ENCODE measurements at regions not wholly inside any gene's neighbourhood (a gene's known extent, or its start where the extent isn't known, plus 50 kb on each side); places are given as distances from the start of the nearest gene placed in this dataset.

GRCh38 chr1:219801156-219801820 lies 127.1 kb downstream of the SLC30A10 start:
- DNase-seq (ENCODE audit: low spot score), result no peak

GRCh38 chr1:219798283-219799030 lies 129.9 kb downstream of the SLC30A10 start:
- no peak for DNase-seq (ENCODE audit: low spot score)

GRCh38 chr1:219797683-219798082 lies 130.7 kb downstream of the SLC30A10 start:
- no peak for DNase-seq (ENCODE audit: low spot score)

- DNase-seq (ENCODE audit: low spot score), result no peak
These were observed 131.3 kb downstream of the SLC30A10 start for GRCh38 chr1:219797009-219797408.

- no peak for DNase-seq (ENCODE audit: low spot score)
These were observed 132.9 kb downstream of the SLC30A10 start for GRCh38 chr1:219795363-219795917.

GRCh38 chr1:219794085-219794743 lies 134.1 kb downstream of the SLC30A10 start:
- no peak for DNase-seq (ENCODE audit: low spot score)

DNA sequence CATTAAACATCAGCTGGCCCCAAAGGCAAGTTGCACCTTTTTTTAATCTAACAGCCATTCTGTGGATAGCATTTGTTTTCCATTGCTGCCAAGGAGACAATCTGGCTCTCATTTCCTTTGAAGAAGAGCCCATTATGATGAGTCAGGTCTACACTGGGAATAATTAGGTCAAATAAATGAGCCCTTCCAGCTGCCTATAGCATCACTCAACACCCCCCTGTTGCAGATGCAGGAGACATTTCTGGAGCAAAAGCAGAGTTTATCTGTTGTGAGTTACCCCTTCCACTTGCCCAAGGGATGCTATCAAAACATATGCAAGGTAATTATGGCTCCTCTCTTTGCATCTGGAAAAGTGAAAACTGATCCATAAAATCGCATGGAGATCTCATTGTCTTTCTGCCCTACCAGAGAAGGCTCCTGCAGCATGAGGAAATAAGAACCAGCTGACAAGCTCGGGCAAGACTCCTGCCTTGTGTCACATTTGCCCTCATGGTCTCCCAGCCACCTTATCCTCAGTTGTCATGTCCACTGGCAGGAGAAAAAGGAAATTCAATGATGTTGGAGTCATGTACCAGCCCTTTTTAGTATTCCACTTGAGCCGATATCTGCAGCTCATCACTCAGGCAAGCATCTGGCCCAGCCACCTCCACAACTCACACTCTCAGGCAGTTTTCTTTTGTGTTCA lies 135.9 kb downstream of the SLC30A10 start:
- no peak for DNase-seq (ENCODE audit: low spot score)

- no peak for DNase-seq (ENCODE audit: low spot score)
These were observed 136.6 kb downstream of the SLC30A10 start for GRCh38 chr1:219791766-219792165.

GRCh38 chr1:219790834-219791615 lies 137.3 kb downstream of the SLC30A10 start:
- no peak for DNase-seq (ENCODE audit: low spot score)

GRCh38 chr1:219788700-219789099 lies 139.7 kb downstream of the SLC30A10 start:
- DNase-seq (ENCODE audit: low spot score), result no peak

GRCh38 chr1:219788091-219788490 lies 140.3 kb downstream of the SLC30A10 start:
- no peak for DNase-seq (ENCODE audit: low spot score)

DNA sequence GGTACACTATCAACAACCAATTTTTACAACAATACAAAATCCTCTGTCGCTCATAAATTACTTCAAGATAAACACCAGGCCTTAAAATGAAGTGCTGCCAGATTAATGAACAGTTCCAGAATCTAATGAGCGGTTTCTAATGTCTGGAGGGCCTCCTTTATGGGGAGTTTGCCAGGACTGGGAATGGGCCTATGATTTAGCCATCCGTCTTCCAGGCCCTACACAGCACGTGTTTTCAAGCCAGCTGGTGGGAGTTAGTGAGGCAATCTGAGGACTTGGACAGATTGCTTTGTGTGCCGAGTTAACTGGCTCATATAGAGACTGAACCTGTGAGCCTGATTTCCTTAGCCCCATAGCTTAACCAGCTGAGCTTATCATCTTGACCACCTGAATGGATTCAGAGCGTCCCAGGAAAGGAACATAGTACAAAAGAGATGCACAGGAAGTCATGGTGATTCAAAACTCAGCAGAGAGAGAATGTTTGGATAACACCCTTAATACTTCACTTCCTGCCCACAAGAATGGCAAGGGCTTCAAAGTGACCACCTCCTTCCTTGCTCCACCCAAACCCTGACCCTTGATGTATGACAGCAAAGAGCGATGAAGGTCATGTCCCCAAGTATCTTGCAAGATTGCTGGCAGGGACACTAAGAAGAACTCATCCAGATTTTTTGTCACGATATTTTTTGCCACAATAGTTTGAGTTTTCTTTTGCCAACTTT lies 143.5 kb downstream of the SLC30A10 start:
- no peak for DNase-seq (ENCODE audit: low spot score)

DNA sequence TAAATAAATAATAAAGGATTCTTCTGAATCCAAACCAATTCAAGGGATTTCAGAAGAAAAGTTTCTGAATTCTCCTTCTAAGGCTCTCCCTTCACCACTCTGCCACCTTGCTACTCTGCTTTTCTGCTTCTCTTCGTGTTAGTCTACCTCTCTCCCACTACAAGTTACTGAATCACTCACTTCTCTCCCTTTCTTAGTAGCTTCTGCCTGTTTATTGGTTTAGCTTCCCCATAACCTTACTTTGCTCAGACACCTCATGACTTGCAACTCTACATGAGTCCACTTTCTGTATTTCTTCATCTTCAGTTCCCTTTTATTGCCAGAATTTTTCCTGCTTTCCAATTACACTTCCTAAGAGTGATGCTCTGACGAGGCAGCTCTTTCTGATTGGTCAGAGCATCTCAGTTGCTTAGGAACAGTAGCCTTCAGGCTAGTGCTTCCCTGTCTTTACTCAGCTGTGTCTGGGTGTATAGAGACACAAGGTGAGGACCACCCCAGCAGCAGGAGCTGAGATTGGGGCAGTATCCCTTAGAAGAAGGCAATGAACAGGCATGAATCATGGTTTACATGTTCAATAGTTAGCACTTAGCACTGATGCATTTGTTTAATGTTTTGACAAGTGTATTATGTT lies 144.6 kb downstream of the SLC30A10 start:
- DNase-seq (ENCODE audit: low spot score), result no peak

GRCh38 chr1:219782929-219783328 lies 145.4 kb downstream of the SLC30A10 start:
- no peak for DNase-seq (ENCODE audit: low spot score)

GRCh38 chr1:219782311-219782710 lies 146.0 kb downstream of the SLC30A10 start:
- no peak for DNase-seq (ENCODE audit: low spot score)

- no peak for DNase-seq (ENCODE audit: low spot score)
These were observed 146.9 kb downstream of the SLC30A10 start for GRCh38 chr1:219781491-219781890.

DNA sequence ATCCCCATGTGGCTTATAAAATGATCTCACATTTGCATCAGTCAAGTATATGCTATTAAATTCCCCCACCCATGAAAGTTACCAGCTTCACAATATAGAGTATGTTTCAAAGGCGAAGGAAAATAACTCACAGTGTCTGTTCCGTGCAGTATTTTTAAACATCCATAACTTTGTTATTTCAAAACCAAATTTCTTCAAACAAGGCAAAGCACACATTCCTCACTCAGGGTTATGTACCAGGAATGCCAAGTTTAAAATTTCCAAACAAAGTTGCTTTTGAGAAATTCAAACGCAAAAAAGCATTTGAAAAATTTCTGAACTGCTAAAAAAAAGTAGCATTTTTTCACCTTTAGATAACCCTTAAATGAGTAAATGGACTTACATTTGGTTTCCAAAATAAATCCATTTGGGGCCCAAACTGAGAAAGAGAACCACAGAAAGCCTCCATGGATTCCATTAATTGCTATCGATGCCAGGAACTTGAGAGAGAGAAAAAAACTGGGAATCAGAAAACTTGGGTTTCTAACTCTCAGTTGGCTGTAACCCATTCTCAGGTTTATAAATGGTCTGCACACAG lies 149.5 kb downstream of the SLC30A10 start:
- DNase-seq (ENCODE audit: low spot score), result no peak

GRCh38 chr1:219778110-219778509 lies 150.2 kb downstream of the SLC30A10 start:
- no peak for DNase-seq (ENCODE audit: low spot score)

DNA sequence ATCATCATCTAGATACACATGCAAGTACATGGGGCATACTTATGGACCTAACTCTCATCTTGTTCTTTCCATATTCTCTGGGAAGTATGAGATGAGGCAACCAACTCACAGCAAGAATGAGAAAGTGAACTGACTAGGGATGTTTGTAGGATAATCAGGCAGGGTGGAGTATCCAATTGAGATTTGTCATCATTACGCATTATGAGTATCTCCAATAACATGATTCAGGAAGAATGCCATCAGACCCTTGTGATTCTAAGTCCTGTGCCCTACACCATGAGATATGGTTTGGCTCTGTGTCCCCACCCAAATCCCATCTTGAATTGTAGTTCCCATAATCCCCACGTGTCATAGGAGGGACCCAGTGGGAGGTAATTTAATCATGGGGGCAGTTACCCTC lies 154.0 kb downstream of the SLC30A10 start:
- DNase-seq (ENCODE audit: low spot score), result no peak

DNA sequence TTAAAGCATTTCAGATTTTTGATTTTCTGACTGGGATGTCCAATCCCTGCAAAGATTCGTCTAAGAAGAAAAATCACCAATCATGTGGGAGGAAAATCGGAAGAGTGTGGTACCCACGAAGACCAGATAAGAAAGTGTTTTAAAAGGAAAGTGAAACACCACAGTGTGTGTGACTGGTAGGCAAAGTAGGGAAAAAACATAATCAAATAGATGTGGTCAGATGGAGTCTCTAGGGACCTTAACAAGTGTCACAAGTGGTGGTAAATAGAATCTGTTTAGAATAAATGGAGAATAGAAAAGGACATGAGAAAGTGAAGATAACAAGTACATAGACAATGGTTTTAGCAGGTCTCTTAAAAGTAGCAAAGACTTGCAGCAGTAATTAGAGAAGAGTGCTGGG lies 154.6 kb downstream of the SLC30A10 start:
- no peak for DNase-seq (ENCODE audit: low spot score)
